Adrenal gland (tissue), 5 donors: ENCODE measurements at regions not wholly inside any gene's neighbourhood (a gene's known extent, or its start where the extent isn't known, plus 50 kb on each side); places are given as distances from the start of the nearest gene placed in this dataset.

Source experiments
- CTCF ChIP-seq, 6 experiments: fragments of 450-650 bp in 4 of 6; fragments of 200-600 bp in 2 of 6; sonication (generic) in 1 of 6; IDR thresholded peaks; 1 replicate in 5 of 6; 2 replicates in 1 of 6; pipeline versions ENCODE4 v1.5.1 to v1.8.0; 2016 to 2021; ENCODE audit warnings: antibody characterized with exemption in 6 of 6, mild to moderate bottlenecking in 2 of 6, moderate library complexity in 1 of 6
- POLR2A ChIP-seq, 2 donors: fragments of 450-650 bp; IDR thresholded peaks; one replicate each; pipeline ENCODE4 v1.6.1; 2017; ENCODE audit warnings: antibody characterized with exemption in 2 of 2, mild to moderate bottlenecking in 2 of 2, moderate library complexity in 1 of 2
- donor health status: DM: no; HTN: no; CAD: no.

GRCh38 chr13:33722216-33722915, 95.6 kb upstream of the RFC3 start:
- TF ChIP-seq POLR2A (IDR thresholded peaks at IDR 0.05) (no peak), CTCF (IDR thresholded peaks at IDR 0.05) (no peak)
